GM21390 (cell line): ENCODE measurements at regions not wholly inside any gene's neighbourhood (a gene's known extent, or its start where the extent isn't known, plus 50 kb on each side); places are given as distances from the start of the nearest gene placed in this dataset.
A peak's percentile ranks its signal among the peaks of the same experiment; 100 is the strongest.

Source experiments
- ATAC-seq: cut with Tn5 transposase; IDR thresholded peaks from one replicate; pipeline ENCODE4 v1.9.1; 2021; ENCODE audit not compliant: unreplicated experiment

DNA sequence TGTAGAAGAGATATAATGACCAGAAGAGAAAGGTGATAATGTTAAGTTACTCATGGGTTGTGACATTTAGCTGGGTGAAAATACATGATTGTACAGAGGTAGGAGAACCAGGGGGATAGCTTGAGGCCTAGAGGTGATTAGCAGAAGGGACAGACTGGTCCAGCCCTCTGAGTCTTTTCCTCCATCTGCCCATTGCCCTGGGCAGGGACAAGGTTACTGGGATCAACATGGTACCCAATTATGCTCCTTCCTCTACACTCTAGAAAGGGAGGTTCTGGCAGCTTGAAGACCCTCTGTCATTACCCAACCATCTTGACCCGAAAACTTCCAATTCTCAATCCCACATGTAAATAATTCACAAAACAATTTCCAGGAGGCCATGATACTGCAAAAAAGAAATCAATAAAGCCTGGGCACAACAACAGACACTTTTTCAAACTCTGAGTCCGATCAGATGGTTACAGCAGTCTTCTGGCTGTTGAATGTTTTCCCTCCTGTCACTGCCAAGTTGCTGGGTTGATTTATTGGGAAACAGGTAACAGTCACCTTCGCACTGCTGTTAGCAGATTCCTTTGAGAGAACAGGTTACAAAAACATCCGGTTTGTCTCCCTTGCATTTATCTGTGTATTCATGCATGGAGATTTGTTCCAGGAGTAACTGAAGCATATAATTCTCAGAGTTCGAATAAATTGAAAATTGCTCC lies 239.1 kb upstream of the HTR2A start:
- ATAC-seq: no peak

GRCh38 chr13:47134939-47135489 lies 238.2 kb upstream of the HTR2A start:
- no peak for ATAC-seq

DNA sequence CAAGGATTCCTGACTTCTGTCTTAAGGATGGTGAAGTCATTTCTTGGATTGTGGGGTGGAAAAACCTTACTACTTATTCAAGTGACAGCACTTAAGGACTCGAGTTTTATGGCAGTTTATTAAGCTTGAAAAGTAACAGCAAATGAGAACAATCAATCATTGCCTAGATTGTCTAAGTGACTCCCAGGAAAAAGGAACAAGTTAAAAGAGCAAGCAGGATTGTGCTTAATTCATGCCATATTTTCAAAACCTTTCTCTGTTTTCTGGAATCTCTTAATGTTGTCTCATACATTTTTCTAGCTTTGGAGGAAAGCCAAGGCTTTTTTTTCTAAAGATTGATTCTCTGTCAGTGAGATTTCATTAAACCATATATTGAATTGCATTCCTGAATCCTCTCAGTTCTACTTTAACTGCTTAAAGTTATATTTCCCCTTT lies 236.2 kb upstream of the HTR2A start:
- no peak for ATAC-seq

- no peak for ATAC-seq
Observed at GRCh38 chr13:47129461-47129860, 232.6 kb upstream of the HTR2A start.

DNA sequence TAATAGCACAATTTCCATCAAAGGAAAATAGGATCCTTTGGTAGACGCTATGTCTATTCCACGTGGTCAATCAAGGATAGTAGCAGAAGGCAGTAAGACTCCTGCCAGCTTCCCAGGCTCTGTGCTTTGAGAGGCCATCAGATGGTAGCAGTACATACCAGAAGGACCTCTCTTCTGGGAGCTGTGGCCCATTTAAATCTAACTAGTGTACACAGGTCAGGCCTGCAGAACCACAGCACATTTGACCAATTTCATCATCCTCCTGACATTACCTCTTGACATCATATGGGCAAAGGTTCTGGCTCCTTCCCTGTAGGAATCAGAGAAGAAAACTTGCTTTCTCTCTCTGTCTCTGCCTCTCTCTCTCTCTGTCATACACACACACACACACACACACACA lies 229.6 kb upstream of the HTR2A start:
- no peak for ATAC-seq

GRCh38 chr13:47121092-47121763 lies 224.4 kb upstream of the HTR2A start:
- ATAC-seq: no peak

DNA sequence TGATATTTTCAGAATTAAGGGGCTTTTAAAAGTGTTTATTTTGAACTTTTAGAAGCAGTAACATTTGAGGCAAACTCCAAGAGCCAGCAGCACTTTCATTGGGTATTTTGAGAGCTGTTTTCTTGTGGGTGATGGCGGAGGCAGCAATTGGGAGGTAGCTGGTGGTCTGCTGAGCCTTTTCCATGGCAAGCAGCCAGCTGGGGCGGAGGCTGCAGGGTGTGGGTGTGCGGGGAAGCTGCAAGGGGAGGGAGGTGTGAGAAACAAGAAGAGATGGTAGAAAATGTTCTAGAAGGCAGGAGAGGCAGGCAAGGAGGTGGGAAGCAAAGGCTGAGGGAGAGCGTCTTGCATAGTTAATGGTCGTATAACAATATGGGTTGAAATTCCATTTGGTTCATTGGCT lies 223.4 kb upstream of the HTR2A start:
- ATAC-seq: no peak

- no peak for ATAC-seq
Observed at GRCh38 chr13:47119575-47120235, 222.9 kb upstream of the HTR2A start.

DNA sequence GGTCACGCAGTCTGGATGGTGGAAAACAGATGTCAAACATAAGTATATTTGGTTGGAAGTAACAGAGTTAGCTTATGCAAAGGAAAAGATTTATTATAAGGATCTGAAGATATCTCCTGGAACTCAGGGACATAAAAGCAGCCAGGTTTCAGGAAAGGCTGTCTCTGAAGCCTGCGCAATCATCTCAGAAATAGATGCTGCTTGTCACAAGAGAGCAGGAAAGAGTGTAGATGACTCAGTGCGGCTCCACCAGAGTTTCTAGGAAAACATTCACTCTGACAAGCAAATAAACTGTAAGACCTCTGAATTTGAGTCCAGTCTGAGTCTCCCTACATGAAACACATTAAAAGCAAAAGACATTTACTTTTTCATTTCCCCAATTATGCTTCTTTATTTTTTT lies 220.4 kb upstream of the HTR2A start:
- no peak for ATAC-seq

GRCh38 chr13:47114030-47114429 lies 217.2 kb upstream of the HTR2A start:
- ATAC-seq: no peak

- ATAC-seq: no peak
Observed at GRCh38 chr13:47112903-47113299, 216.0 kb upstream of the HTR2A start.

DNA sequence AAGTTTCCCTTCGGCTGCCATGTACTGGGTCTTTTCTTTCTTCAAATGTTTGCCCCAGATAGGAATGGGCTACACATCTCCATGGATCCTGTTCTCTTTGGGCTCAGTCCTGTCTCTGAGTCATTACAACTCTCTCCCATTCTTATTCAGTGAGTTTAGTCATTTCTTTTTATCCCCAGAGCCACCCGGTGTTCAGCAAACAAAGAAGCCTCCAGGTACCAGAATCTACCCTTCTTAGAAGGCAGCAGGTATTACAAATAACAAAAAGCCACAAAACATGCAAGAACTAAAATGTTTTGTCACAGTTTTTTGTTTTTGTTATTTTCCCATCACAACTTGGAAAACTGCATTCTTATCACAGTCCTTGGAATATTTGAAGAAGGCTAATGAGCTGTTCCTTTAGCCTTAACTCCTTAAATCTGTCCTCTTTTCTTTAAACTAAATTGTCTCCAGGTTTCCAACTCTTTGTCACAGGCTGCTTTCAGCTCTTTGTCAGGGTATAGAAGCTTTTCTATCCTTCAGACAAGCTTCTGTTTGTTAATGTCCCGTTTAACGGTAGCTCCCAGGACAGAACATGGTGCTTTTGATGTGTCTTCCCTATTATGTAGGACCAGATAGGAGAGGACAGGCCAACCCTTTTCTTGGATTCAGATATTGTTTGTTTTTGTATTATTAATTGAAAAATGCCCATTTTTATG lies 215.5 kb upstream of the HTR2A start:
- ATAC-seq: no peak

GRCh38 chr13:47111499-47111898 lies 214.6 kb upstream of the HTR2A start:
- no peak for ATAC-seq

- ATAC-seq: no peak
Observed at GRCh38 chr13:47110833-47111240, 214.0 kb upstream of the HTR2A start.

DNA sequence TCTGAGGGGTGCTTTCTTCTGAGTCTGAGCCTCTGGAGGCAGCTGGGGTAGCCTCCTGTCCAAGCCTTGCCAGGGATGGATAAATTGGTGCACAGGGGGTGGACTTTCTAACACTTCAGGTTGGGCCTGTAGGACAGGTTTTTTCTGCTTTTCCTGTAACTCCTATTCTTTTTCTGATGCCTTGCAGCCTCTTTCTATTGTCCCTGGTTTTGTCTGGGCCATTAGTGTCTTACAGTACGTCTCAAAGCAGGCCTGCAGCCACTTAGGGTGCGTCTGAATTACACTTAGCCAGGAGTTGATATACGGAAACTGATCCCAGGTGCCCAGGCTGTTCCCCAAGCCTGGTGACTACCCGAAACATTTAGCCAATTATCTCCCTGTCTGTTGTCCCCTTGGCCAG lies 213.3 kb upstream of the HTR2A start:
- no peak for ATAC-seq

- peak; percentile 94 for ATAC-seq
Observed at GRCh38 chr13:47109028-47109427, 212.2 kb upstream of the HTR2A start.

GRCh38 chr13:47100214-47100853 lies 203.5 kb upstream of the HTR2A start:
- peak; percentile 93 for ATAC-seq

GRCh38 chr13:47094734-47095434 lies 198.0 kb upstream of the HTR2A start:
- ATAC-seq: peak; percentile 90

DNA sequence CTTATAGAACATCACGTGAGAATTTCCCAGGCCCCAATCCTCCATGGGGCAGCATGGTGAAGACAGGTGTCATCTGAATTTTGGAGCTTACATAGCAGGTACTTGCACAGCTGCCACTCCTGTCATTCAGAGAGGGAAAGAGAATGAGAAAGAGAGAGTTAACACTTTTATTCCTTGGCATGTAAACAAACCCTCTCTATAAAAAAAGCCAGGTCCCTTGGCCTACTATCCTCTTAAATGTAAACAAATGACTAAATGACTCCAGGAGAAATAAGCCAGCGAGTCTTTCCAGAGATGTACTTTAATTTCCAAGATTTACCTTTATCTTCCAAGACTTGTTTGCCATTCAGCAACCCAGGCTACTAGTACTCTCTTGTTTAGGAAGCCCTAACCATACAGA lies 195.3 kb upstream of the HTR2A start:
- ATAC-seq: no peak

DNA sequence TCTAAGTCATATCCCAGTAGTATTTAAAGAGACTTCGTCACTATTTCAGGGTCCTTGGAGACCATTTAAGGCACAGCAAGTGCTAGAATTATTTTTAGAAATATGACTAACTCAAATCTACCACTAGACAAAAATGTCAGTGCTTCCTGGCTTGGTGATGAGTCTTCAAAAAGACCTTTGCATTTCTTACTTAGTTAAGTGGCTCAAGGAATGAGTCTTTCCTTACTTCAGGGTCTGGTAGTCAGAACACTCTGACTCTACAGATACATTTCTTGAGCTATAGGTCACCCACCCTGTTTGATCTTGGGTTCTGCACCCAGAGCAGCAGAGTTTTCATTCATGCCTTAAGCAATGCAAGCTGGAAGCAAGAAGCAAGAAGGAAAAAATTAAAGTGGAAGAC lies 191.0 kb upstream of the HTR2A start:
- no peak for ATAC-seq
